ENCODE measurements at regions not wholly inside any gene's neighbourhood (a gene's known extent, or its start where the extent isn't known, plus 50 kb on each side); places are given as distances from the start of the nearest gene placed in this dataset.

DNA sequence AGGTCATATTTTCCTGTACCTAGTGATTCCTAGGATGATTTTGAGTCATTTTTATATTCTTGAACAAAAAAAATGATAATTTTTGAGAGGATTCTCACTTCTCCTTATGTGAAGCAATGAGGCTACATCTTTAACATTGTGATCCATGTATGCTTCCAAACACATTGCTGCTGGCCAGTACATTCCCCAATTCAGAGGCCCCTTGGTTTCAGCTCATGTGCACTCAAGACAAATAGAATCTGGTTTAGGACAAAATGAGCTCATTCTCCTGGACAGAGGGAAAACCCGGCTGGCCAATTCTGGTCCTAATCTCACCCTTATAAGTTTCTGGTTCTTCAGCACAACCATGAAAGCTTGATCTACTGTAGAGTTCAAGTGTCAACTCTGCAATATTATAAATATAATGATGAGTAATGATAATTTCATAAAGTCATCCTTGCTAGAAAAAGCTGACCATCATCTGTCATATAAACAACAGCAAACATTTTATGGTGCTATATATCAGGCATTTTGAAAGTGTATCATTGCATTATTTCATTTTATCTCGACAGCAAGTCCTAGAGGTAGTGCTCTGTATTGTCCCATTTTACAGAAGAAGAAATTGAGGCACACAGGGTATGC is 139.1 kb upstream of the ZNF366 start:
- no peaks in the 10 kb centered on the region for H3K36me3 ChIP-seq (ENCODE audit: control insufficient read depth in 2 of 4, insufficient read depth in 4 of 4, low read length in 3 of 4)
- H3K79me2 ChIP-seq (ENCODE audit: control insufficient read depth in 1 of 2, insufficient read depth in 2 of 2, low read length in 2 of 2), result no peaks in the 10 kb centered on the region
- H3K14ac ChIP-seq (ENCODE audit: insufficient read length), result no peak overlapping the region
- H4K20me1 ChIP-seq (replicated peaks in 1 of 2; ENCODE audit: control insufficient read depth in 1 of 2, insufficient read depth in 2 of 2, low read length in 2 of 2), result no peaks in the 10 kb centered on the region
- no peak overlapping the region for H4K5ac ChIP-seq (ENCODE audit: insufficient read length, low read depth, low read length)
- no peak overlapping the region for H2BK15ac ChIP-seq (ENCODE audit: low read length)
- H2BK12ac ChIP-seq (ENCODE audit: low read depth, low read length), result no peak overlapping the region
- H2BK20ac ChIP-seq (ENCODE audit: low read length), result no peak overlapping the region
- H4K8ac ChIP-seq (ENCODE audit: extremely low read depth, insufficient read depth, low read length), result no peak overlapping the region
- TF ChIP-seq, protein P1, sequence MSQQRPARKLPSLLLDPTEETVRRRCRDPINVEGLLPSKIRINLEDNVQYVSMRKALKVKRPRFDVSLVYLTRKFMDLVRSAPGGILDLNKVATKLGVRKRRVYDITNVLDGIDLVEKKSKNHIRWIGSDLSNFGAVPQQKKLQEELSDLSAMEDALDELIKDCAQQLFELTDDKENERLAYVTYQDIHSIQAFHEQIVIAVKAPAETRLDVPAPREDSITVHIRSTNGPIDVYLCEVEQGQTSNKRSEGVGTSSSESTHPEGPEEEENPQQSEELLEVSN (IDR thresholded peaks at IDR 0.05), result no peak
- no peak for TF ChIP-seq SAP30 (IDR thresholded peaks at IDR 0.05; ENCODE audit: insufficient read depth, insufficient replicate concordance, low read length)
- TF ChIP-seq CREB1 (IDR thresholded peaks at IDR 0.05), result no peak
- no peak for TF ChIP-seq CTCF (IDR thresholded peaks at IDR 0.05; ENCODE audit: control extremely low read depth in 1 of 3, insufficient read depth in 1 of 3, low read depth in 1 of 3, low read length in 3 of 3)
- no peak for TF ChIP-seq NANOG (IDR thresholded peaks at IDR 0.05; ENCODE audit: insufficient read depth, low read depth, low read length, poor library complexity, severe bottlenecking)
- H3K4me1 ChIP-seq (replicated peaks in 1 of 4; ENCODE audit: control insufficient read depth in 3 of 4, insufficient read depth in 4 of 4, low read length in 3 of 4), result no peaks in the 10 kb centered on the region
- ChIA-PET POLR2A (ENCODE audit: partially characterized antibody) (no interaction called here), CTCF (ENCODE audit: partially characterized antibody) (interaction anchor here (1.3 kb wide), 1 partner anchor 171 kb away, joined by 3 read pairs; no protein-coding TSS in a partner anchor)
- no peaks in the 10 kb centered on the region for H3K27me3 ChIP-seq (replicated peaks in 1 of 4; ENCODE audit: control insufficient read depth in 3 of 4, extremely low read depth in 1 of 4, insufficient read depth in 3 of 4, low read length in 3 of 4)
- H3K4me3 ChIP-seq (ENCODE audit: extremely low read depth in 1 of 4, insufficient read depth in 2 of 4, low read depth in 3 of 4, low read length in 4 of 4), result no peak overlapping the region
- H3K18ac ChIP-seq (ENCODE audit: extremely low read depth, low read length), result no peak overlapping the region
- no peak overlapping the region for H3K27ac ChIP-seq (ENCODE audit: low read depth, low read length)
- H3K56ac ChIP-seq (replicated peaks; ENCODE audit: insufficient read length, low read depth, low read length), result no peak overlapping the region
- H4K91ac ChIP-seq (replicated peaks; ENCODE audit: insufficient read length, low read length), result no peak overlapping the region
- no peaks in the 10 kb centered on the region for H3K23me2 ChIP-seq (ENCODE audit: low read depth, low read length)
- WGBS, 2 experiments (ENCODE audit: extremely low coverage in 1 of 2, insufficient coverage in 1 of 2, insufficient read length in 1 of 2, insufficient replicate concordance in 2 of 2, low coverage in 1 of 2, low lambda C conversion rate in 2 of 2, missing lambda C conversion rate in 1 of 2), result 85% methylated on average over 2 of the region's 2 CpGs; no CpG with 5 or more reads in 1 of the 2 experiments
- no peak overlapping the region for H3K4me2 ChIP-seq (ENCODE audit: insufficient read depth in 1 of 2, low read depth in 2 of 2, low read length in 2 of 2)
- H3K9ac ChIP-seq (replicated peaks in 1 of 4; ENCODE audit: extremely low read depth in 1 of 4, low read depth in 3 of 4, low read length in 3 of 4), result no peak overlapping the region
- no peaks in the 10 kb centered on the region for H3K9me3 ChIP-seq (ENCODE audit: insufficient read depth in 2 of 2, low read depth in 1 of 2, low read length in 1 of 2)
- H2AFZ ChIP-seq (ENCODE audit: low read length), result no peak overlapping the region
- DNase-seq (ENCODE audit: low read depth in 1 of 2, low spot score in 2 of 2) (no peak), FAIRE-seq (no peak)
- no peak overlapping the region for H3K4ac ChIP-seq (replicated peaks; ENCODE audit: insufficient read length, low read depth, low read length)
- no peak overlapping the region for H3K23ac ChIP-seq (ENCODE audit: insufficient read length)
- H2BK5ac ChIP-seq (ENCODE audit: low read depth, low read length), result no peak overlapping the region
- no peak overlapping the region for H2AK5ac ChIP-seq (ENCODE audit: low read depth, low read length)
- H2BK120ac ChIP-seq (replicated peaks; ENCODE audit: low read depth, low read length), result no peak overlapping the region
- no peaks in the 10 kb centered on the region for H3K79me1 ChIP-seq (ENCODE audit: low read depth, low read length)

All from H1 (cell line).